A549 (cell line): ENCODE measurements at regions not wholly inside any gene's neighbourhood (a gene's known extent, or its start where the extent isn't known, plus 50 kb on each side); places are given as distances from the start of the nearest gene placed in this dataset.

Source experiments
- ATAC-seq, 2 experiments: fragments of 200-7000 bp in 1 of 2; fragments of >200 bp in 1 of 2; cut with Nextera tagmentation in 1 of 2; cut with Tn5 transposase in 1 of 2; 3 replicates each; pipeline versions ENCODE4 v1.8.0 to v1.9.1; 2018 to 2020; ENCODE audit warnings: mild to moderate bottlenecking in 1 of 2, moderate library complexity in 1 of 2
- CTCF ChIA-PET: fragments of 300-600 bp; sonication (Branson Sonifier 250); formaldehyde crosslinking; extraction: SDS; loops from one replicate; lab custom pipeline; 2021; ENCODE audit warnings: antibody characterized with exemption, inconsistent platforms; lab: Yijun Ruan, JAX
- POLR2A ChIA-PET: fragments of 350-600 bp; formaldehyde crosslinking; extraction: SDS; loops from one replicate; lab custom pipeline; 2021; ENCODE audit warnings: antibody characterized with exemption, inconsistent platforms; lab: Yijun Ruan, JAX
- DNase-seq, 2 experiments: peaks; one replicate each; pipeline versions ENCODE4 v3.0.0 to v3.0.0-alpha.2; 2011 to 2016; ENCODE audit warnings: low read depth in 1 of 2, low spot score in 1 of 2
- FAIRE-seq: peaks from 2 replicates; lab custom pipeline; 2011; peaks lifted over from hg19 to GRCh38; lab: Jason Lieb, UNC
- H3K27ac ChIP-seq, 2 experiments: fragments of >200 bp; sonication (Bioruptor Twin); formaldehyde crosslinking; 3 replicates each; pipeline ENCODE4 v1.5.1; 2016 to 2017
- H3K4me1 ChIP-seq: fragments of >200 bp; sonication (Bioruptor Twin); formaldehyde crosslinking; 3 replicates; pipeline ENCODE4 v1.6.1; 2016
- H3K4me2 ChIP-seq: fragments of >200 bp; sonication (Bioruptor Twin); formaldehyde crosslinking; 3 replicates; pipeline ENCODE4 v1.6.1; 2016
- H3K4me3 ChIP-seq: fragments of >200 bp; sonication (Bioruptor Twin); formaldehyde crosslinking; 3 replicates; pipeline ENCODE4 v1.5.1; 2016
- H3K9me3 ChIP-seq: fragments of >200 bp; sonication (Bioruptor Twin); formaldehyde crosslinking; 3 replicates; pipeline ENCODE4 v1.6.1; 2016
- CEBPB ChIP-seq, 2 experiments: fragments of >200 bp in 1 of 2; sonication (Bioruptor Twin) in 1 of 2; formaldehyde crosslinking in 1 of 2; IDR thresholded peaks; 2 replicates each; pipeline ENCODE4 v1.6.1; 2012 to 2016
- CHD2 ChIP-seq: fragments of 150-350 bp; IDR thresholded peaks from 2 replicates; pipeline ENCODE4 v1.6.1; 2014; ENCODE audit warnings: low read length; ENCODE audit not compliant: partially characterized antibody
- EHF ChIP-seq: fragments of 250-450 bp; sonication (Bioruptor Pico); IDR thresholded peaks from 2 replicates; pipeline ENCODE4 v1.5.0; 2020; ENCODE audit warnings: mild to moderate bottlenecking
- EHMT2 ChIP-seq: fragments of 200-600 bp; sonication (generic); IDR thresholded peaks from 2 replicates; pipeline ENCODE4 v1.6.1; 2016; ENCODE audit warnings: antibody characterized with exemption, low read depth, mild to moderate bottlenecking, moderate library complexity
- ESRRA ChIP-seq: fragments of 150-350 bp; IDR thresholded peaks from 2 replicates; pipeline ENCODE4 v1.6.1; 2014; ENCODE audit warnings: mild to moderate bottlenecking, low read length, borderline replicate concordance
- FOSB ChIP-seq: fragments of 250-450 bp; sonication (Bioruptor Pico); IDR thresholded peaks from 2 replicates; pipeline ENCODE4 v1.5.0; 2020; ENCODE audit warnings: mild to moderate bottlenecking, moderate library complexity
- GATA3 ChIP-seq: IDR thresholded peaks from 2 replicates; pipeline ENCODE4 v1.6.1; 2012; ENCODE audit warnings: borderline replicate concordance
- HDAC2 ChIP-seq: fragments of 200-600 bp; sonication (generic); IDR thresholded peaks from 2 replicates; pipeline ENCODE4 v1.6.1; 2016
- HOXA7 ChIP-seq: fragments of 250-450 bp; sonication (Bioruptor Pico); IDR thresholded peaks from 2 replicates; pipeline ENCODE4 v1.5.0; 2020; ENCODE audit warnings: mild to moderate bottlenecking, moderate library complexity
- HOXB5 ChIP-seq: fragments of 250-450 bp; sonication (Bioruptor Pico); IDR thresholded peaks from 2 replicates; pipeline ENCODE4 v1.5.0; 2020; ENCODE audit warnings: mild to moderate bottlenecking, moderate library complexity
- JUN ChIP-seq, 2 experiments: fragments of >200 bp; sonication (Bioruptor Twin); formaldehyde crosslinking; IDR thresholded peaks; 2 replicates in 1 of 2; 3 replicates in 1 of 2; pipeline ENCODE4 v1.6.1; 2016 to 2017
- JUNB ChIP-seq: fragments of >200 bp; sonication (Bioruptor Twin); formaldehyde crosslinking; IDR thresholded peaks from 2 replicates; pipeline ENCODE4 v1.6.1; 2016
- KDM5A ChIP-seq: fragments of 200-600 bp; sonication (generic); IDR thresholded peaks from 2 replicates; pipeline ENCODE4 v1.6.1; 2016; ENCODE audit warnings: antibody characterized with exemption, mild to moderate bottlenecking
- MAZ ChIP-seq: fragments of 150-350 bp; IDR thresholded peaks from 2 replicates; pipeline ENCODE4 v1.6.1; 2014; ENCODE audit warnings: antibody characterized with exemption, low read depth, low read length, borderline replicate concordance
- MYC ChIP-seq: IDR thresholded peaks from 2 replicates; pipeline ENCODE4 v1.6.1; 2012; ENCODE audit warnings: mild to moderate bottlenecking, inconsistent platforms, low read length, improper control_type of control experiment, borderline replicate concordance
- NR3C1 ChIP-seq: fragments of >200 bp; sonication (Bioruptor Twin); formaldehyde crosslinking; IDR thresholded peaks from 3 replicates; pipeline ENCODE4 v1.6.1; 2017
- POLR2AphosphoS2 ChIP-seq: conservative IDR thresholded peaks from 2 replicates; pipeline ENCODE4 v1.6.1; 2012; ENCODE audit warnings: low read length, improper control_type of control experiment, inconsistent platforms
- RAD21 ChIP-seq, 2 experiments: fragments of >200 bp in 1 of 2; sonication (Bioruptor Twin) in 1 of 2; formaldehyde crosslinking in 1 of 2; IDR thresholded peaks in 1 of 2; conservative IDR thresholded peaks in 1 of 2; 2 replicates in 1 of 2; 3 replicates in 1 of 2; pipeline ENCODE4 v1.6.1; 2012 to 2018; ENCODE audit warnings: inconsistent platforms in 1 of 2
- SMC3 ChIP-seq: fragments of >200 bp; sonication (Bioruptor Twin); formaldehyde crosslinking; IDR thresholded peaks from 3 replicates; pipeline ENCODE4 v1.6.1; 2018; ENCODE audit warnings: inconsistent platforms
- TP53 ChIP-seq: fragments of 250-450 bp; sonication (Bioruptor Pico); IDR thresholded peaks from 2 replicates; pipeline ENCODE4 v1.5.0; 2021; ENCODE audit warnings: mild to moderate bottlenecking, moderate library complexity
- ZNF302 ChIP-seq: fragments of 250-450 bp; sonication (Bioruptor Pico); IDR thresholded peaks from 2 replicates; pipeline ENCODE4 v1.9.0; 2021; ENCODE audit warnings: inconsistent platforms, mild to moderate bottlenecking, moderate library complexity
- WGBS: methylation state at CpG from one replicate; pipeline ENCODE4 v1.1.6; 2017; ENCODE audit errors: missing lambda C conversion rate; 5-methylcytosine and 5-hydroxymethylcytosine counted together
- TF ChIP-seq, protein P1 (sequence below): fragments of 250-450 bp; sonication (Bioruptor Pico); IDR thresholded peaks from 2 replicates; pipeline ENCODE4 v1.5.0; 2020; ENCODE audit warnings: low read depth, mild to moderate bottlenecking, moderate library complexity
- TF ChIP-seq, protein P2 (sequence below): IDR thresholded peaks from 2 replicates; pipeline ENCODE4 v1.6.1; 2012
- TF ChIP-seq, protein P3 (sequence below): fragments of >200 bp; sonication (Bioruptor Twin); formaldehyde crosslinking; IDR thresholded peaks from 3 replicates; pipeline ENCODE4 v1.6.1; 2016
- TF ChIP-seq, protein P4 (sequence below): fragments of 150-350 bp; IDR thresholded peaks from 2 replicates; pipeline ENCODE4 v1.6.1; 2014; ENCODE audit warnings: low read depth, mild to moderate bottlenecking, low read length

DNA sequence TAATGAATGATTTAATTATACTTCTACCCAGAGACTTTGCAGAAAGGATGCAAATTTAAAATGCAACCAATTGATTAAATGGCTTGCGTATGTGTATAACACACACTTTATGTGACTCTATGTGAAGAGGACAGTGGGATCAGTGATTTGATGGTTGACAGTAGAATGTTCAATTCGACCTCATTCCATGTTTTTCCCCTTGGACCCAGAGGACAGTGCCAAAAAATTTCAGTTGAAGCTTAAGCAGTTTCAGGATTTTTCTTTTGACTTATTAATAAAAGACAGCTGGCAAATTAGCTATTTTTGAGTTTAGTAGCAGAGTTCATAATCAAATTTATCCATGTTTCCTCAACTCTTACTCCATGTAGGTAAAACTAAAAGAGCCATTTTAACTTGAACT, 742.4 kb upstream of the NR2F2 start:
- H3K4me1 ChIP-seq, result no peaks in the 10 kb centered on the region
- CTCF ChIA-PET, result no interaction called here
- no peak for DNase-seq
- POLR2A ChIA-PET, result no interaction called here
- 40% methylated on average over 2 of the region's 2 CpGs for WGBS
- ATAC-seq, result no peak
- TF ChIP-seq, protein P1, sequence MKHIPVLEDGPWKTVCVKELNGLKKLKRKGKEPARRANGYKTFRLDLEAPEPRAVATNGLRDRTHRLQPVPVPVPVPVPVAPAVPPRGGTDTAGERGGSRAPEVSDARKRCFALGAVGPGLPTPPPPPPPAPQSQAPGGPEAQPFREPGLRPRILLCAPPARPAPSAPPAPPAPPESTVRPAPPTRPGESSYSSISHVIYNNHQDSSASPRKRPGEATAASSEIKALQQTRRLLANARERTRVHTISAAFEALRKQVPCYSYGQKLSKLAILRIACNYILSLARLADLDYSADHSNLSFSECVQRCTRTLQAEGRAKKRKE (CRISPR knock-in tag), result no peak
- TF ChIP-seq HOXA7 (CRISPR knock-in tag) (no peak), FOSB (no peak), SMC3 (no peak), GATA3 (no peak), EHMT2 (no peak), MAZ (no peak), CHD2 (no peak), POLR2AphosphoS2 (no peak), NR3C1 (no peak)
- TF ChIP-seq, protein P2, sequence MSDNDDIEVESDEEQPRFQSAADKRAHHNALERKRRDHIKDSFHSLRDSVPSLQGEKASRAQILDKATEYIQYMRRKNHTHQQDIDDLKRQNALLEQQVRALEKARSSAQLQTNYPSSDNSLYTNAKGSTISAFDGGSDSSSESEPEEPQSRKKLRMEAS, result no peak
- TF ChIP-seq, protein P3, sequence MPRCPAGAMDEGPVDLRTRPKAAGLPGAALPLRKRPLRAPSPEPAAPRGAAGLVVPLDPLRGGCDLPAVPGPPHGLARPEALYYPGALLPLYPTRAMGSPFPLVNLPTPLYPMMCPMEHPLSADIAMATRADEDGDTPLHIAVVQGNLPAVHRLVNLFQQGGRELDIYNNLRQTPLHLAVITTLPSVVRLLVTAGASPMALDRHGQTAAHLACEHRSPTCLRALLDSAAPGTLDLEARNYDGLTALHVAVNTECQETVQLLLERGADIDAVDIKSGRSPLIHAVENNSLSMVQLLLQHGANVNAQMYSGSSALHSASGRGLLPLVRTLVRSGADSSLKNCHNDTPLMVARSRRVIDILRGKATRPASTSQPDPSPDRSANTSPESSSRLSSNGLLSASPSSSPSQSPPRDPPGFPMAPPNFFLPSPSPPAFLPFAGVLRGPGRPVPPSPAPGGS, result no peak
- TF ChIP-seq, all 56 proteins: peak for 0
- no peak for FAIRE-seq
- H3K9me3 ChIP-seq, result no peaks in the 10 kb centered on the region
- H3K4me3 ChIP-seq, result no peak overlapping the region
- no peak overlapping the region for H3K27ac ChIP-seq
- no peak overlapping the region for H3K4me2 ChIP-seq

DNA sequence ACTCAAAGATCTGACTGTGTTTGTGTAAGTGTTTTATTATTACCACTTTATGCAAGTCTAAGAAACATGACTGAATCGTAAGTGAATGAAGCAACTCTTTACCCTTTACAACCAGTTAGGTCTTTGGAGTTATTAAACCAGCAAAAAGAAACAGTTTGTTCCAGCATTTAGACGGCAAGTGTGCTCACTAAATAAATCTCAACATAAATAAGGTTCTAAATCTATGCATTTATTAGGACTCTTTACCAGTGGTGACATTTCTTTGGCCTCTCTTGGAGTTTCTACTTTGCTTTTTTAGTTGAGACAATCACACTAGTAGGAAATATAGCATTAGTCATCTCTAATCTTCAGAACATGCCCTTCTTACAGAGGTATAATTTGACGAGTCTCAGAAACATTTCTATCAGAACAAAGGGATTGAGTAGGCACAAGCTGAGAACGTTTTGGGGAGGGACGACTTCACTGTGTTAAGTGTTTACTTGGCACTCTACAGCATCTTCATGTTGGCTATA, 739.9 kb upstream of the NR2F2 start:
- Histone ChIP-seq H3K27ac (no peak overlapping the region), H3K4me3 (no peak overlapping the region), H3K9me3 (no peaks in the 10 kb centered on the region), H3K4me1 (no peaks in the 10 kb centered on the region), H3K4me2 (no peak overlapping the region)
- FAIRE-seq (no peak), DNase-seq (no peak), ATAC-seq (no peak)
- ChIA-PET CTCF (no interaction called here), POLR2A (no interaction called here)
- TF ChIP-seq JUN (IDR thresholded peaks at IDR 0.05), result no peak
- no peak for TF ChIP-seq JUNB
- no peak for TF ChIP-seq ZNF302 (CRISPR knock-in tag)
- no peak for TF ChIP-seq EHMT2
- TF ChIP-seq RAD21 (conservative IDR thresholded peaks at IDR 0.05 in 1 of 2, IDR thresholded peaks at IDR 0.05 in 1 of 2), result no peak
- no peak for TF ChIP-seq MYC
- TF ChIP-seq HOXB5 (CRISPR knock-in tag), result no peak
- TF ChIP-seq TP53 (CRISPR knock-in tag), result no peak
- WGBS, result 15% methylated on average over 5 of the region's 5 CpGs

DNA sequence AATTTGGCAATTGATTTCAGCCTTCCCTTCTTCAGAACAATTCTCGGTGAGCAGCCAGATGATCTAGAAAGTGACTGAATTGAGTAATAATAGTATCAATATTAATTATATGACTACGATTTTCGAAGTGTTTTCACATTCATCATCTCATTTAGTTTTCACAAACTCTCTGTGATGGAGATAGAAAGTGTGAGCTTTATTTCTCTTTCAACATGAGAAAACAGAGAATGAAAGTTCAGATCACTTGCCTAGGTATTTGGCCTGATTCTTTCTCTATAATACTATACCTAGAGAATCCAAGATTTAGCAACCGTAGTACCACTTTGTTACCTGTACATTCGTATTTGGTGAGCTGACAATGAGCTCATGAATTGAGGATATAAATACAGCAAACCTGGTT, 739.2 kb upstream of the NR2F2 start:
- no peaks in the 10 kb centered on the region for H3K4me1 ChIP-seq
- DNase-seq (no peak), ATAC-seq (no peak), FAIRE-seq (no peak)
- no peak for TF ChIP-seq POLR2AphosphoS2
- TF ChIP-seq, protein P4, sequence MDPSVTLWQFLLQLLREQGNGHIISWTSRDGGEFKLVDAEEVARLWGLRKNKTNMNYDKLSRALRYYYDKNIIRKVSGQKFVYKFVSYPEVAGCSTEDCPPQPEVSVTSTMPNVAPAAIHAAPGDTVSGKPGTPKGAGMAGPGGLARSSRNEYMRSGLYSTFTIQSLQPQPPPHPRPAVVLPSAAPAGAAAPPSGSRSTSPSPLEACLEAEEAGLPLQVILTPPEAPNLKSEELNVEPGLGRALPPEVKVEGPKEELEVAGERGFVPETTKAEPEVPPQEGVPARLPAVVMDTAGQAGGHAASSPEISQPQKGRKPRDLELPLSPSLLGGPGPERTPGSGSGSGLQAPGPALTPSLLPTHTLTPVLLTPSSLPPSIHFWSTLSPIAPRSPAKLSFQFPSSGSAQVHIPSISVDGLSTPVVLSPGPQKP, result no peak
- no peak for TF ChIP-seq MAZ
- no peak for TF ChIP-seq KDM5A
- no peak for TF ChIP-seq CEBPB (IDR thresholded peaks at IDR 0.05)
- TF ChIP-seq EHF, result no peak
- TF ChIP-seq, protein P3, result no peak
- TF ChIP-seq ESRRA, result no peak
- TF ChIP-seq HDAC2, result no peak
- H3K27ac ChIP-seq, result no peak overlapping the region
- WGBS, result 33% methylated on average over 5 of the region's 5 CpGs
- no peaks in the 10 kb centered on the region for H3K9me3 ChIP-seq
- no peak overlapping the region for H3K4me2 ChIP-seq
- CTCF ChIA-PET, result no interaction called here
- H3K4me3 ChIP-seq, result no peak overlapping the region
- POLR2A ChIA-PET, result no interaction called here
